ENCODE measurements at regions not wholly inside any gene's neighbourhood (a gene's known extent, or its start where the extent isn't known, plus 50 kb on each side); places are given as distances from the start of the nearest gene placed in this dataset.

DNA sequence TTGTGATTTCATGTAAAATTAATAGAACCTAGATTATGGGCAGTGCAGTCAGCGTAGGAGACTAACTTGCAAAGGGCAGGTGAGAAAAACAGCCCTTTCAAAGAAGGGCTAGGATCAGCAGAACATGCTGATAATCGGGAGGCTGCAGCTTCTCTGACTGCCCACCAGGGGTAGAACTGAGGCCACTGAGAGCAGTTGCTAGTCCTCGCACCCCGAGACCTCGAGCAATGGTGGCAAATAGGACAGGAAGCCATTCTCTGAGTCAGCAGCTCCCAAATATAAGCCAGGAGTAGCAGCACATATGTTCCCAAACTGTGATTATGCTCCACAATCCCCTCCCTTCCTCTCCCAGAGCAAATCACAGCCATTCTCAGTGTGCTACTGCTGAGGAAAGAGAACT is 186.5 kb downstream of the MSL3 start:
- TF ChIP-seq, protein P1, sequence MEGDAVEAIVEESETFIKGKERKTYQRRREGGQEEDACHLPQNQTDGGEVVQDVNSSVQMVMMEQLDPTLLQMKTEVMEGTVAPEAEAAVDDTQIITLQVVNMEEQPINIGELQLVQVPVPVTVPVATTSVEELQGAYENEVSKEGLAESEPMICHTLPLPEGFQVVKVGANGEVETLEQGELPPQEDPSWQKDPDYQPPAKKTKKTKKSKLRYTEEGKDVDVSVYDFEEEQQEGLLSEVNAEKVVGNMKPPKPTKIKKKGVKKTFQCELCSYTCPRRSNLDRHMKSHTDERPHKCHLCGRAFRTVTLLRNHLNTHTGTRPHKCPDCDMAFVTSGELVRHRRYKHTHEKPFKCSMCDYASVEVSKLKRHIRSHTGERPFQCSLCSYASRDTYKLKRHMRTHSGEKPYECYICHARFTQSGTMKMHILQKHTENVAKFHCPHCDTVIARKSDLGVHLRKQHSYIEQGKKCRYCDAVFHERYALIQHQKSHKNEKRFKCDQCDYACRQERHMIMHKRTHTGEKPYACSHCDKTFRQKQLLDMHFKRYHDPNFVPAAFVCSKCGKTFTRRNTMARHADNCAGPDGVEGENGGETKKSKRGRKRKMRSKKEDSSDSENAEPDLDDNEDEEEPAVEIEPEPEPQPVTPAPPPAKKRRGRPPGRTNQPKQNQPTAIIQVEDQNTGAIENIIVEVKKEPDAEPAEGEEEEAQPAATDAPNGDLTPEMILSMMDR (IDR thresholded peaks at IDR 0.05): peak; percentile 23
- no peak for TF ChIP-seq ZFX (IDR thresholded peaks at IDR 0.05; ENCODE audit: borderline replicate concordance)
